Panc1 (cell line): ENCODE measurements at regions not wholly inside any gene's neighbourhood (a gene's known extent, or its start where the extent isn't known, plus 50 kb on each side); places are given as distances from the start of the nearest gene placed in this dataset.

Experiments used
- POLR2AphosphoS5 ChIP-seq: IDR thresholded peaks from 2 replicates; pipeline ENCODE4 v1.6.1; 2012; ENCODE audit warnings: mild to moderate bottlenecking, low read depth, low read length, moderate library complexity
- TF ChIP-seq, protein P1 (sequence below): fragments of 450-650 bp; IDR thresholded peaks from 2 replicates; pipeline ENCODE4 v1.5.1; 2017; ENCODE audit warnings: mild to moderate bottlenecking
- TF ChIP-seq, protein P2 (sequence below), 2 experiments: IDR thresholded peaks; 2 replicates each; pipeline ENCODE4 v1.6.1; 2011 to 2012; ENCODE audit warnings: low read depth in 2 of 2, control low read depth in 1 of 2, low read length in 1 of 2, mild to moderate bottlenecking in 1 of 2, moderate library complexity in 1 of 2; ENCODE audit not compliant: insufficient read depth in 1 of 2

DNA sequence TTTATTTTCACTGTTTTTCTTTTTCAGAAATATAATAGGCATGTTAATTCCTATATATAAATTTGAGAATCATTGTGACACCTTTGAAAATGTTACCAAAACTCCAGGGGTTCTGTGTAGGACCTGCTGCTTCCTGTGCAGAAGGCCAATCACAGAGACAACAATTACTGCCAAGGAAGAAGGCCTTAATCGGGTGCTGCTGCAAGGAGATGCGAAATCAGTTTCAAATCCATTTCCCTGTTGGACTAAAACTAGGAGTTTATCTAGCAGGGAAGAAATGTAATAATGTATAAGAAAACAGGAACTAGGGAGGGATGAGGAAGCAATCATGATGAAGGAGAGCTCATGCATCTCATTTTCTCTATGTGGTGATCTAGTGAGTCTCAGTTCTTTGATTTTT lies 209.7 kb upstream of the NUDT12 start:
- TF ChIP-seq, protein P1, sequence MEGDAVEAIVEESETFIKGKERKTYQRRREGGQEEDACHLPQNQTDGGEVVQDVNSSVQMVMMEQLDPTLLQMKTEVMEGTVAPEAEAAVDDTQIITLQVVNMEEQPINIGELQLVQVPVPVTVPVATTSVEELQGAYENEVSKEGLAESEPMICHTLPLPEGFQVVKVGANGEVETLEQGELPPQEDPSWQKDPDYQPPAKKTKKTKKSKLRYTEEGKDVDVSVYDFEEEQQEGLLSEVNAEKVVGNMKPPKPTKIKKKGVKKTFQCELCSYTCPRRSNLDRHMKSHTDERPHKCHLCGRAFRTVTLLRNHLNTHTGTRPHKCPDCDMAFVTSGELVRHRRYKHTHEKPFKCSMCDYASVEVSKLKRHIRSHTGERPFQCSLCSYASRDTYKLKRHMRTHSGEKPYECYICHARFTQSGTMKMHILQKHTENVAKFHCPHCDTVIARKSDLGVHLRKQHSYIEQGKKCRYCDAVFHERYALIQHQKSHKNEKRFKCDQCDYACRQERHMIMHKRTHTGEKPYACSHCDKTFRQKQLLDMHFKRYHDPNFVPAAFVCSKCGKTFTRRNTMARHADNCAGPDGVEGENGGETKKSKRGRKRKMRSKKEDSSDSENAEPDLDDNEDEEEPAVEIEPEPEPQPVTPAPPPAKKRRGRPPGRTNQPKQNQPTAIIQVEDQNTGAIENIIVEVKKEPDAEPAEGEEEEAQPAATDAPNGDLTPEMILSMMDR: no peak
- TF ChIP-seq POLR2AphosphoS5: no peak
- TF ChIP-seq, protein P2, sequence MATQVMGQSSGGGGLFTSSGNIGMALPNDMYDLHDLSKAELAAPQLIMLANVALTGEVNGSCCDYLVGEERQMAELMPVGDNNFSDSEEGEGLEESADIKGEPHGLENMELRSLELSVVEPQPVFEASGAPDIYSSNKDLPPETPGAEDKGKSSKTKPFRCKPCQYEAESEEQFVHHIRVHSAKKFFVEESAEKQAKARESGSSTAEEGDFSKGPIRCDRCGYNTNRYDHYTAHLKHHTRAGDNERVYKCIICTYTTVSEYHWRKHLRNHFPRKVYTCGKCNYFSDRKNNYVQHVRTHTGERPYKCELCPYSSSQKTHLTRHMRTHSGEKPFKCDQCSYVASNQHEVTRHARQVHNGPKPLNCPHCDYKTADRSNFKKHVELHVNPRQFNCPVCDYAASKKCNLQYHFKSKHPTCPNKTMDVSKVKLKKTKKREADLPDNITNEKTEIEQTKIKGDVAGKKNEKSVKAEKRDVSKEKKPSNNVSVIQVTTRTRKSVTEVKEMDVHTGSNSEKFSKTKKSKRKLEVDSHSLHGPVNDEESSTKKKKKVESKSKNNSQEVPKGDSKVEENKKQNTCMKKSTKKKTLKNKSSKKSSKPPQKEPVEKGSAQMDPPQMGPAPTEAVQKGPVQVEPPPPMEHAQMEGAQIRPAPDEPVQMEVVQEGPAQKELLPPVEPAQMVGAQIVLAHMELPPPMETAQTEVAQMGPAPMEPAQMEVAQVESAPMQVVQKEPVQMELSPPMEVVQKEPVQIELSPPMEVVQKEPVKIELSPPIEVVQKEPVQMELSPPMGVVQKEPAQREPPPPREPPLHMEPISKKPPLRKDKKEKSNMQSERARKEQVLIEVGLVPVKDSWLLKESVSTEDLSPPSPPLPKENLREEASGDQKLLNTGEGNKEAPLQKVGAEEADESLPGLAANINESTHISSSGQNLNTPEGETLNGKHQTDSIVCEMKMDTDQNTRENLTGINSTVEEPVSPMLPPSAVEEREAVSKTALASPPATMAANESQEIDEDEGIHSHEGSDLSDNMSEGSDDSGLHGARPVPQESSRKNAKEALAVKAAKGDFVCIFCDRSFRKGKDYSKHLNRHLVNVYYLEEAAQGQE (IDR thresholded peaks at IDR 0.05; ENCODE audit: insufficient read depth in 1 of 2, low read depth in 2 of 2, low read length in 1 of 2): no peak
